ENCODE measurements at regions not wholly inside any gene's neighbourhood (a gene's known extent, or its start where the extent isn't known, plus 50 kb on each side); places are given as distances from the start of the nearest gene placed in this dataset.

GRCh38 chr4:79017481-79017880 lies 78.2 kb upstream of the PAQR3 start:
- no peak overlapping the region for H3K4me2 ChIP-seq (ENCODE audit: insufficient read depth, insufficient read length, low read length)
- Mint-ChIP-seq H3K9me3 (peaks cover 0 to 2% of the 10 kb centered on the region in 2 experiments; a peak in 2 of 5 replicates), H3K27ac (no peak overlapping the region), H3K4me3 (no peak overlapping the region), H3K27me3 (ENCODE audit: low read depth) (no peaks in the 10 kb centered on the region; the same call in 1 of the 2 replicates), H3K4me1 (no peaks in the 10 kb centered on the region), H3K36me3 (ENCODE audit: insufficient read depth in 1 of 3, low read depth in 3 of 3) (peaks cover 0 to 1% (median 0%) of the 10 kb centered on the region in 3 experiments; a peak in 1 of 7 replicates)
- no peak overlapping the region for H2BK12ac ChIP-seq (ENCODE audit: insufficient read length, low read depth, low read length)
- no peaks in the 10 kb centered on the region for H3K27me3 ChIP-seq (ENCODE audit: insufficient read depth, low read length)
- no peaks in the 10 kb centered on the region for H3K4me1 ChIP-seq (ENCODE audit: insufficient read depth, low read length)
- H2AFZ ChIP-seq (ENCODE audit: low read length) = no peak overlapping the region
- H2BK15ac ChIP-seq (ENCODE audit: low read depth, low read length) = no peak overlapping the region
- DNase-seq = no peak
- H3K23me2 ChIP-seq (ENCODE audit: insufficient read length, low read depth, low read length, poor library complexity, severe bottlenecking) = no peaks in the 10 kb centered on the region
- H3T11ph ChIP-seq (ENCODE audit: low read length) = no peak overlapping the region
- H3K9ac ChIP-seq (ENCODE audit: extremely low read depth, insufficient read length, low read length) = no peak overlapping the region
- no peak overlapping the region for H4K8ac ChIP-seq (replicated peaks; ENCODE audit: insufficient read length, low read depth, low read length)
- H3K23ac ChIP-seq (ENCODE audit: insufficient read length, low read depth, low read length) = no peak overlapping the region
- H2BK5ac ChIP-seq (ENCODE audit: insufficient read length, low read length) = no peak overlapping the region
- TF ChIP-seq CTCF (conservative IDR thresholded peaks at IDR 0.05) = no peak
- no CpG with 5 or more reads among the region's 1 CpG for WGBS (ENCODE audit: extremely low coverage, insufficient read length, low lambda C conversion rate)
- no peak overlapping the region for H4K91ac ChIP-seq (ENCODE audit: insufficient read length, low read depth, low read length)
- H3K79me1 ChIP-seq (ENCODE audit: insufficient read depth, low read depth, low read length, poor library complexity, severe bottlenecking) = no peaks in the 10 kb centered on the region
- H3K27ac ChIP-seq (ENCODE audit: insufficient read length, low read depth, low read length) = no peak overlapping the region
- H3K79me2 ChIP-seq (ENCODE audit: insufficient read depth, low read length) = no peaks in the 10 kb centered on the region
- H2BK120ac ChIP-seq (ENCODE audit: low read depth, low read length, poor library complexity, severe bottlenecking) = no peak overlapping the region
- H3K14ac ChIP-seq (ENCODE audit: insufficient read depth, low read length) = no peak overlapping the region
- no peak overlapping the region for H2BK20ac ChIP-seq (ENCODE audit: low read depth, low read length, poor library complexity, severe bottlenecking)
- H3K4ac ChIP-seq (ENCODE audit: low read depth, low read length) = no peak overlapping the region
- H3K56ac ChIP-seq (ENCODE audit: insufficient read length, low read depth, low read length) = no peak overlapping the region
- H3K9me3 ChIP-seq (ENCODE audit: control insufficient read depth, low read depth, low read length) = no peaks in the 10 kb centered on the region
- H2AK5ac ChIP-seq (ENCODE audit: insufficient read length, low read length) = no peak overlapping the region
- no peak overlapping the region for H3K18ac ChIP-seq (ENCODE audit: insufficient read length, low read depth, low read length)
- no peak overlapping the region for H4K5ac ChIP-seq (ENCODE audit: insufficient read length, low read depth, low read length)
- no peaks in the 10 kb centered on the region for H4K20me1 ChIP-seq (ENCODE audit: control insufficient read depth, insufficient read depth, insufficient read length)

Measured in H9 (cell line).